Body of pancreas (tissue), 4 donors: ENCODE measurements at regions not wholly inside any gene's neighbourhood (a gene's known extent, or its start where the extent isn't known, plus 50 kb on each side); places are given as distances from the start of the nearest gene placed in this dataset.
"Not testable (repeated sequence)": the region's sequence is repeated elsewhere in the genome, so short reads cannot be mapped to it uniquely, and the experiment has no call there.

Experiments
- ATAC-seq: fragments of 150-250 bp; one replicate; pipeline ENCODE4 v1.9.1; 2016
- DNase-seq, 4 donors: peaks; one replicate each; pipeline ENCODE4 v3.0.0-alpha.2; 2019
- H3K27ac ChIP-seq, 4 donors: fragments of 200-600 bp; sonication (generic); 1 replicate in 3 of 4; 2 replicates in 1 of 4; pipeline versions ENCODE4 v1.5.1 to v1.6.1; 2016 to 2019; ENCODE audit warnings: mild to moderate bottlenecking in 1 of 4, mixed read lengths in 1 of 4, moderate library complexity in 1 of 4
- H3K27me3 ChIP-seq, 2 donors: fragments of 200-600 bp; sonication (generic); one replicate each; pipeline ENCODE4 v1.6.0; 2016; ENCODE audit warnings: mild to moderate bottlenecking in 1 of 2
- H3K36me3 ChIP-seq, 2 donors: fragments of 200-600 bp; sonication (generic); replicated peaks in 1 of 2; 2 replicates each; pipeline ENCODE4 v1.5.1; 2016; ENCODE audit warnings: low read depth in 2 of 2; ENCODE audit not compliant: insufficient read depth in 1 of 2
- H3K4me1 ChIP-seq: fragments of 200-600 bp; sonication (generic); one replicate; pipeline ENCODE4 v1.6.0; 2016
- H3K4me3 ChIP-seq, 2 donors: fragments of 200-600 bp; sonication (generic); 1 replicate in 1 of 2; 2 replicates in 1 of 2; pipeline ENCODE4 v1.5.1; 2016 to 2019
- H3K9me3 ChIP-seq, 3 donors: fragments of 200-600 bp; sonication (generic); 1 replicate in 2 of 3; 2 replicates in 1 of 3; pipeline ENCODE4 v1.5.1; 2016
- POLR2A ChIP-seq, 3 donors: fragments of 450-650 bp; IDR thresholded peaks; one replicate each; pipeline ENCODE4 v1.6.1; 2016; ENCODE audit warnings: antibody characterized with exemption in 3 of 3, mild to moderate bottlenecking in 2 of 3
- WGBS, 2 donors: methylation state at CpG; one replicate each; pipeline ENCODE4 v1.1.5; 2017; 5-methylcytosine and 5-hydroxymethylcytosine counted together
- intact Hi-C: fragments of 100-400 bp; cut with DNase I; formaldehyde crosslinking; loops from one replicate; pipeline ENCODE4 v1.15.1; 2023
- TF ChIP-seq, protein P1 (sequence below), 7 experiments: fragments of 450-650 bp in 4 of 7; fragments of 200-600 bp in 3 of 7; sonication (generic) in 3 of 7; IDR thresholded peaks; one replicate each; pipeline ENCODE4 v1.5.1; 2016 to 2019; ENCODE audit warnings: antibody characterized with exemption in 7 of 7

DNA sequence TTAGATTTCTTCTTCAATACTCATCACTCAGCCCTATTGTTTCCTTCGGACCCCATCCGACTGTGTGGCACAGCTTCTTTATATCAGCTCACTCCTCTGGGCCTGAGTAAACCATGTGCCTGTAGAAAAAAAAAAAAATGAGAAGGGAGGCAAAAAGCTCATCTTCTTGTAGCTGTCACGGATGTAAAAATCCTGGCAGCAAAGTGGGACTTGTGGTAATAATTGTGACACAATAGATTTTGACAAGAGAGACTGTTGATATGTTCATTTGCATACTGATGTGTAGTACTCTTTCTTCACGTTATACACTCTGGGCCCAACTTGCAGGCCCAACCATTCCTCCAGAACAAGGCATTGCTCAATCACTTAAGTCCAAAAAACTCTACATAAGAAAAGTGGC lies 270.0 kb upstream of the SMIM21 start:
- no peak for DNase-seq
- no peak for ATAC-seq
- Histone ChIP-seq H3K4me3 (no peak overlapping the region), H3K36me3 (no peaks in the 10 kb centered on the region), H3K9me3 (no peaks in the 10 kb centered on the region), H3K27me3 (no peaks in the 10 kb centered on the region), H3K27ac (no peak overlapping the region), H3K4me1 (peaks cover 11% of the 10 kb centered on the region)
- TF ChIP-seq, protein P1, sequence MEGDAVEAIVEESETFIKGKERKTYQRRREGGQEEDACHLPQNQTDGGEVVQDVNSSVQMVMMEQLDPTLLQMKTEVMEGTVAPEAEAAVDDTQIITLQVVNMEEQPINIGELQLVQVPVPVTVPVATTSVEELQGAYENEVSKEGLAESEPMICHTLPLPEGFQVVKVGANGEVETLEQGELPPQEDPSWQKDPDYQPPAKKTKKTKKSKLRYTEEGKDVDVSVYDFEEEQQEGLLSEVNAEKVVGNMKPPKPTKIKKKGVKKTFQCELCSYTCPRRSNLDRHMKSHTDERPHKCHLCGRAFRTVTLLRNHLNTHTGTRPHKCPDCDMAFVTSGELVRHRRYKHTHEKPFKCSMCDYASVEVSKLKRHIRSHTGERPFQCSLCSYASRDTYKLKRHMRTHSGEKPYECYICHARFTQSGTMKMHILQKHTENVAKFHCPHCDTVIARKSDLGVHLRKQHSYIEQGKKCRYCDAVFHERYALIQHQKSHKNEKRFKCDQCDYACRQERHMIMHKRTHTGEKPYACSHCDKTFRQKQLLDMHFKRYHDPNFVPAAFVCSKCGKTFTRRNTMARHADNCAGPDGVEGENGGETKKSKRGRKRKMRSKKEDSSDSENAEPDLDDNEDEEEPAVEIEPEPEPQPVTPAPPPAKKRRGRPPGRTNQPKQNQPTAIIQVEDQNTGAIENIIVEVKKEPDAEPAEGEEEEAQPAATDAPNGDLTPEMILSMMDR (IDR thresholded peaks at IDR 0.05): no peak
- TF ChIP-seq POLR2A (IDR thresholded peaks at IDR 0.05): no peak
- 59 to 71% methylated on average over 4 of the region's 4 CpGs for WGBS, 2 donors
- intact Hi-C loops: no loop called here

DNA sequence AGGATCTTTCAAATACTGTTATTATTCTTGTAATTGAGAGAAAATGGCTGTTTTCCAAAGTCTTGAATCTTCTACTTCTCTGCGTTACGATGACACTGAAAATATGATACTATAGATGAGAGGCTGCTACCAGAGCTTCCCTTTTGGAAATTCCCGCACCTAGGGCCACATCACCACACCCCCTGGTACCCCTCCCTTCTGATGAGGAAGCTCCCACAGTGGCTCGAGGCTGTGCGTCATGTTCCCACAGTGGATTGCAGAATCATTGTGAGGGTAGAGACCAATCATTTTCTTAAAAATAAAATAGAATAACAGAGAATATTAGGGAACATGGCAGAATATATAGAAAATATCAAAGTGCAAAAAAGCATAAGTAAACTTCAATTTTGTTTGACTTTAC lies 268.9 kb upstream of the SMIM21 start:
- Histone ChIP-seq H3K27me3 (no peaks in the 10 kb centered on the region), H3K9me3 (no peaks in the 10 kb centered on the region), H3K27ac (no peak overlapping the region), H3K4me1 (peaks cover 11% of the 10 kb centered on the region), H3K4me3 (no peak overlapping the region), H3K36me3 (no peaks in the 10 kb centered on the region)
- TF ChIP-seq, protein P1 (IDR thresholded peaks at IDR 0.05): no peak
- no peak for TF ChIP-seq POLR2A (IDR thresholded peaks at IDR 0.05)
- DNase-seq (no peak), ATAC-seq (no peak)
- intact Hi-C loops: no loop called here
- 89 to 91% methylated on average over 5 of the region's 5 CpGs for WGBS, 2 donors

DNA sequence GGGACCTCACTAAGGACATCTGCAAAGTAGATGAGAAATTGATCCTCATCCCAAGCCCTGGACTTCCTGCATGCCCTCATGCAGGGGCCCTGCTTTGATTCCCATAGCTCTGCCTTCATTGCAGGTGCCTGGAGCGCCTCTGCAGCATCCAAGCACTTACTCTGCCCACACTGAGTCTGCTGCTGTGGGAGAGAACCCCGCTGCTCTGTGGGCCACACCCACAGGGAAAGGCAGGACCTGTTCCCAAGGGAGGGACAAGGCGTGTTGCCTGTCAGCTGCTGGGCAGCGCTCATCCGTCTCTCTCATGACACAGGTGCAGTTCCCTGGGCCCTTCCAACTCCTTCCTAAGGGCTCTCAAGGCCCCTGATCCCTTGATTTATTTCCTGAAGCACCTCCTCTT lies 266.8 kb upstream of the SMIM21 start:
- TF ChIP-seq, protein P1 (IDR thresholded peaks at IDR 0.05): no peak
- TF ChIP-seq POLR2A (IDR thresholded peaks at IDR 0.05): no peak
- Histone ChIP-seq H3K4me3 (no peak overlapping the region), H3K27ac (no peak overlapping the region), H3K36me3 (no peaks in the 10 kb centered on the region), H3K4me1 (peaks cover 11% of the 10 kb centered on the region), H3K9me3 (no peaks in the 10 kb centered on the region), H3K27me3 (no peaks in the 10 kb centered on the region)
- WGBS, 2 donors: 40 to 58% methylated on average over 4 to 5 of the region's 5 CpGs
- DNase-seq (peak in 1 of 4 donors; percentile 17), ATAC-seq (no peak)
- intact Hi-C loops: no loop called here

DNA sequence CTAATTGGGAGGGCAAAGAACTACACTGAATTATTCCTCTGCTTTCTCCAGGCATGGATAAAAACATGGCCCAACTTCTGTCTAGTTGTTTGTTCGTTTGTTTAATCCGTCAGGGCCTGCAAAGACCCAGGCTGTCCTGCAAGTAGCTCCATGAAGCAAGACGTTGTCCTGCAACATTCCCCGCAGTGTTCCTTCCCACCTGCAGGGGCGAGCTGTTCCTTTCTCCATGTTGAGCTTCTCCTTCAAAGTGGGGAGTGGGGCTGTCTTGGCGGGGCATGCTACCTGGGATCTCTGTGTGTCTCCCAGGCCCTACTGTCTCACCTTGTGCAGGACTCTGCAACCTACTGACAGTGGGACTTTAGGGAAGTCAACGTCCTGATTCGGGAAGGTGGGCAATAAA lies 264.0 kb upstream of the SMIM21 start:
- intact Hi-C loops: no loop called here
- Histone ChIP-seq H3K27me3 (no peaks in the 10 kb centered on the region), H3K27ac (no peak overlapping the region), H3K4me1 (peaks cover 11% of the 10 kb centered on the region), H3K4me3 (no peak overlapping the region), H3K36me3 (no peaks in the 10 kb centered on the region), H3K9me3 (no peaks in the 10 kb centered on the region)
- WGBS, 2 donors: 79% methylated on average over 8 of the region's 8 CpGs
- no peak for ATAC-seq
- TF ChIP-seq, protein P1 (IDR thresholded peaks at IDR 0.05): no peak
- TF ChIP-seq POLR2A (IDR thresholded peaks at IDR 0.05): no peak
- DNase-seq: no peak

DNA sequence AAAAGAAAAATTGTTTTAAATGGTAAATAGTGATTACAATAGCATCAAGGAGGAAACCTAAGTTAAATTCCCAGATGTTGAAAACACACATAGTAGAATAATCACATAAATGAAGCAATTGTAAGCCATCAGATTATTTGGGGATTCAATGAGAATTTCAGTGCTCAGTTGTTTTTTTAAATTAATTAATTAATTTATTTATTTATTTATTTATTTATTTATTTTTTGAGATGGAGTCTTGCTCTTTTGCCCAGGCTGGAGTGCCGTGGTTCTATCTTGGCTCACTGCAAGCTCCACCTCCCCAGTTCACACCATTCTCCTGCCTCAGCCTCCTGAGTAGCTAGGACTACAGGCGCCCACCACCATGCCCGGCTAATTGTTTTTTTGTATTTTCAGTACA lies 262.8 kb upstream of the SMIM21 start:
- intact Hi-C loops, DNase-seq, H3K27ac ChIP-seq, H3K4me3 ChIP-seq, ATAC-seq, H3K36me3 ChIP-seq, H3K9me3 ChIP-seq, H3K27me3 ChIP-seq: not testable (repeated sequence)
- 88 to 95% methylated on average over 3 of the region's 3 CpGs for WGBS, 2 donors
- H3K4me1 ChIP-seq: peaks cover 11% of the 10 kb centered on the region
